ENCODE measurements at regions not wholly inside any gene's neighbourhood (a gene's known extent, or its start where the extent isn't known, plus 50 kb on each side); places are given as distances from the start of the nearest gene placed in this dataset.

GRCh38 chr3:83033133-83033532 is 1271.7 kb upstream of the GBE1 start (continued):
- TF ChIP-seq ZNF462 (CRISPR knock-in tag; IDR thresholded peaks at IDR 0.05) (no peak), EZH2 (IDR thresholded peaks at IDR 0.05; ENCODE audit: low read depth, unreplicated experiment) (no peak), ZNF331 (CRISPR knock-in tag; IDR thresholded peaks at IDR 0.05; ENCODE audit: low read depth) (no peak), REST (IDR thresholded peaks at IDR 0.05; ENCODE audit: unreplicated experiment) (no peak)

GRCh38 chr3:83023086-83023485 is 1261.6 kb upstream of the GBE1 start:
- H3K4me1 ChIP-seq (ENCODE audit: insufficient read depth): no peaks in the 10 kb centered on the region
- no peaks in the 10 kb centered on the region for H4K20me1 ChIP-seq (replicated peaks; ENCODE audit: insufficient read depth)
- no peak overlapping the region for H3K27ac Mint-ChIP-seq
- peaks cover 2% of the 10 kb centered on the region; the same call in 2 of the 3 replicates for H3K4me1 Mint-ChIP-seq
- H3K4me2 ChIP-seq: no peak overlapping the region
- H3K27ac ChIP-seq (ENCODE audit: low read depth): no peak overlapping the region
- H2AFZ ChIP-seq: no peak overlapping the region
- H3K79me2 ChIP-seq (replicated peaks; ENCODE audit: insufficient read depth): no peaks in the 10 kb centered on the region
- H3K9me2 ChIP-seq (ENCODE audit: insufficient read depth): no peaks in the 10 kb centered on the region
- H3K27me3 Mint-ChIP-seq (ENCODE audit: insufficient read depth, low read depth, poor library complexity): peaks cover 2% of the 10 kb centered on the region
- no peak overlapping the region for H3K4me3 ChIP-seq
- no peaks in the 10 kb centered on the region for H3K36me3 Mint-ChIP-seq (ENCODE audit: low read depth)
- DNase-seq (ENCODE audit: low spot score) (no peak), ATAC-seq (no peak)
- no peaks in the 10 kb centered on the region; the same call in 2 of the 3 replicates for H3K9me3 Mint-ChIP-seq
- no peak overlapping the region for H3K4me3 Mint-ChIP-seq
- no peaks in the 10 kb centered on the region for H3K27me3 ChIP-seq (ENCODE audit: insufficient read depth)
- H3F3A ChIP-seq (replicated peaks; ENCODE audit: low read depth): no peaks in the 10 kb centered on the region
- no peaks in the 10 kb centered on the region for H3K36me3 ChIP-seq (ENCODE audit: insufficient read depth)
- TF ChIP-seq ZNF462 (CRISPR knock-in tag; IDR thresholded peaks at IDR 0.05) (no peak), POLR2AphosphoS5 (IDR thresholded peaks at IDR 0.05; ENCODE audit: low read depth) (no peak), EZH2 (IDR thresholded peaks at IDR 0.05; ENCODE audit: low read depth, unreplicated experiment) (no peak), CREB1 (CRISPR knock-in tag; IDR thresholded peaks at IDR 0.05; ENCODE audit: low read depth) (no peak), ZNF331 (CRISPR knock-in tag; IDR thresholded peaks at IDR 0.05; ENCODE audit: low read depth) (no peak)
